ENCODE measurements at regions not wholly inside any gene's neighbourhood (a gene's known extent, or its start where the extent isn't known, plus 50 kb on each side); places are given as distances from the start of the nearest gene placed in this dataset.
"Not testable (repeated sequence)": the region's sequence is repeated elsewhere in the genome, so short reads cannot be mapped to it uniquely, and the experiment has no call there.

DNA sequence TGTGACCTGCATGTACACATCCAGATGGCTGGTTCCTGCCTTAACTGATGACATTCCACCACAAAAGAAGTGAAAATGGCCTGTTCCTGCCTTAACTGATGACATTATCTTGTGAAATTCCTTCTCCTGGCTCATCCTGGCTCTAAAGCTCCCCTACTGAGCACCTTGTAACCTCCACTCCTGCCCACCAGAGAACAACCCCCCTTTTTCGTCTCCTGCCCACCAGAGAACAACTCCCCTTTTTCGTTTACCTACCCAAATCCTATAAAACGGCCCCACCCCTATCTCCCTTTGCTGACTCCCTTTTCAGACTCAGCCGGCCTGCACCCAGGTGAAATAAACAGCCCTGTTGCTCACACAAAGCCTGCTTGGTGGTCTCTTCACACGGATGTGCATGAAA is 212.2 kb downstream of the KITLG start:
- not testable (repeated sequence) for DNase-seq (ENCODE audit: low read depth in 2 of 2)

DNA sequence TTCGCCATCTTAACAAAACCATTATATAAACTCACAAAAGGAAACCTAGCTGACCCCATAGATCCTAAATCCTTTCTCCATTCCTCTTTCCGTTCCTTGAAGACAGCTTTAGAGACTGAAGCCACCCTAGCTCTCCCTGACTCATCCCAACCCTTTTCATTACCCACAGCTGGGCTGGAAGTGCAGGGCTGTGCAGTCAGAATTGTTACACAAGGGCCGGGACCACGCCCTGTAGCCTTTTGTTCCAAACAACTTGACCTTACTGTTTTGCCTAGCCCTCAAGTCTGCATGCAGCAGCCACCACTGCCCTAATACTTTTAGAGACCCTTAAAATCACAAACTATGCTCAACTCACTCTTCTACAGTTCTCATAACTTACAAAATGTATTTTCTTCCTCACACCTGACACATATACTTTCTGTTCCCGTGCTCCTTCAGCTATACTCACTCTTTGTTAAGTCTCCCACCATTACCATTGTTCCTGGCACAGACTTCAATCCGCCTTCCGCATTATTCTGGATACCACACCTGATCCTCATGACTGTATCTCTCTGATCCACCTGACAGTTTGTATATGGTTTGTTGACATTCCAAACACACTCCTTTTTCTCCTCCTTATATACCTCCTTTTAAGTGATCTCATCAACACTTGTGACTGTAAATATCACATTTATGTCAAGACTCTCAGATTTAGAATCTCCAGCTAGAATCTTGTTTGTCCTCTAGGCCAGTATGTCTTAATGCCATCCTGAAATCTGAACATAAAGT is 208.7 kb downstream of the KITLG start:
- DNase-seq (ENCODE audit: low read depth in 2 of 2): no peak

DNA sequence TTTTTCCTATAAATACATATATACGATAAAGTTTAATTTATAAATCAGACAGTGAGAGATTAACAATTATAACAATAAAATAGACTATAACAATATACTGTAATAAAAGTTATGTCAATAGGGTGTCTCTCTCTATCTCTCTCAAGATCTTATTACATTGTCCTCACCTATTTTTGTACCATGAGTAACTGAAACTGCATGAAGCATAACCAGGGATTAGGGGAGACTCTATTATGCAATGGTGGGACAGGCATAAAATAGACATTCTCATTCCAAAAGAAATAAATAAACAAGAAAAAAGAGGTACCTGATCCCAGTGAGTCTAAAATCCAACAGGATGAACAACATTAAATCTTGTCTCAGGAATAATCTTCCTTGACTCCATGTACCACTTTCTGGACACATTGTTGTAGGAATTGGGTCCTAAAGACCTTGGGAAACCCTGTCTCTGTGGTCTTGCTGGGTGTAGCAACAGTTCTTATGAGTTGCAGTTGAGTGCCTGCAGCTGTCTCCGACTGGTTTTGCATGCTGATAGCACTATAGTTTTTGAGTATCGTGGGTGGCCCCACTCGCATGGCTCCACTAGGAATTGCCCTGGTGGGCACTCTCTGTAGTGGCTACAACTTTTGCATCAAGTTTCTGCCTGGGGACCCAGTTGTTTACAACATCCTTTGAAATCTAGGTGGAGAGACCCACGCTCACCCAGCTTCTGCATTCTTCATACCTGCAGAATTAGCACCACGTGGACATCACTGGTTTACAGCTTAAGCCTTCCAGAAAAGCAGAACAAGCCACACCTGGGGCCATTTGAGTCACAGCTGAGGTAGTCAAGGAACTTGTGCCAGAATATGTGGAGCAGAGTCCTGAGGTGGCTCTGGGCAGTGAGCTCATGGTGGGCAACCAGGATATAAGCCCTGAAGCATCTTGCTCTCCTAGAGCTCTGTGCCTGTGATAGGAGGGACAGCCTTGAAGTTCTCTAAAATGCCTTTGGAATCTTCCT is 204.7 kb downstream of the KITLG start:
- no peak for DNase-seq (ENCODE audit: low read depth in 2 of 2)

DNA sequence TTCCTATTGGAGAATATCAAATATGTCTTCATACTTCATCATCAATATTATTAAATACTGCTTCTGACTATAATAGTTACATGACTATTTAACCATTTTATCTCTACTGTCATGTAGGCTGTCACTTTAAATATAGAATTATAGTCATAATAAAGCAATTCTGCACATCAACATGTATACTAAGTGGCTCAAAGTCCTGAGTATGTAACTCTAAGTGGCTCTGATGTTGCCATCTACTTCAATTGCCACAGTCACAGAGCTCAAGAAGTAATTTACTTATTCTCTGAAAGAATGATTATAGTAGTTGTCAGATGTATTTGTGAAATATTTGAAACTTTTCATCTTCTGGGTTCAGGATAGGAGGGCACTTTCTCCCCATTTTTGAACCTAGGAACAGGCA is 202.3 kb downstream of the KITLG start:
- DNase-seq (ENCODE audit: low read depth in 2 of 2): no peak

DNA sequence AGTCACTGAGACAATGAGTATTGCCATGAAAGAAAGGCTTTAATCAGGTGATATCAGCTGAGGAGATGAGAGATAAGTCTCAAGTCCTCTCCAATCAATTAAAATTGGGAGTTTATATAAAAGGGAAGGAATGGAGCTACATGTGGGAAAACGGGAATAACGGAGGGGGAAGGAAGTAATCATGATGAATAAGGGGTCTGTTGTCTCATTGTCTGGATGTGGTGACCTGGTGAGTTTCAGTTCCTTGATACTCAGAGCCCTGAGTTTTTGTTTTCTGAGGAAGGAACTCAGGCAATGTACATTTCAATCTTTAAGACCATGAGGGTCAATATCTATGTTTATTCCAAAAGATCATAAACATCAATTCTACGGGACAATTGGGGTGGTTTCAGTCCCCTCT is 198.8 kb downstream of the KITLG start:
- no peak for DNase-seq (ENCODE audit: low read depth in 2 of 2)

DNA sequence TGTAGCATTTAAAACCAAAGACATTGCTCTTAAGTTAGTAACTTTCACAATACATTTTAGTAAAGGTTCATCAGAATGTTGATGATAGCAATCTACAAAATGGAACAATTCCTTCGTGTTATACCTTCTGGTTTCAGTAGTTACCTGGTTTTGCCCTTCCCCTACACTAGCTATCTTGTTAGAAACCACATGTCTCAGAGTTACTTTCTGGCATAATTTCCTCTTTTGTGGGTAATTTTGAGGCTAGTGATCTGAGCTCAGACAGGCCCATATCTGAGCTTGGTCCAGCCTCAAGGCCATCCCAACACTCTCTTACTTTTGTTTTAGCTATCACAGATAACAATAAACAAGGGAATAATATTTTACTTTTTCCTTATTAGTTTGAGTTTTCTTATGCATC is 196.9 kb downstream of the KITLG start:
- no peak for DNase-seq (ENCODE audit: low read depth in 2 of 2)

DNA sequence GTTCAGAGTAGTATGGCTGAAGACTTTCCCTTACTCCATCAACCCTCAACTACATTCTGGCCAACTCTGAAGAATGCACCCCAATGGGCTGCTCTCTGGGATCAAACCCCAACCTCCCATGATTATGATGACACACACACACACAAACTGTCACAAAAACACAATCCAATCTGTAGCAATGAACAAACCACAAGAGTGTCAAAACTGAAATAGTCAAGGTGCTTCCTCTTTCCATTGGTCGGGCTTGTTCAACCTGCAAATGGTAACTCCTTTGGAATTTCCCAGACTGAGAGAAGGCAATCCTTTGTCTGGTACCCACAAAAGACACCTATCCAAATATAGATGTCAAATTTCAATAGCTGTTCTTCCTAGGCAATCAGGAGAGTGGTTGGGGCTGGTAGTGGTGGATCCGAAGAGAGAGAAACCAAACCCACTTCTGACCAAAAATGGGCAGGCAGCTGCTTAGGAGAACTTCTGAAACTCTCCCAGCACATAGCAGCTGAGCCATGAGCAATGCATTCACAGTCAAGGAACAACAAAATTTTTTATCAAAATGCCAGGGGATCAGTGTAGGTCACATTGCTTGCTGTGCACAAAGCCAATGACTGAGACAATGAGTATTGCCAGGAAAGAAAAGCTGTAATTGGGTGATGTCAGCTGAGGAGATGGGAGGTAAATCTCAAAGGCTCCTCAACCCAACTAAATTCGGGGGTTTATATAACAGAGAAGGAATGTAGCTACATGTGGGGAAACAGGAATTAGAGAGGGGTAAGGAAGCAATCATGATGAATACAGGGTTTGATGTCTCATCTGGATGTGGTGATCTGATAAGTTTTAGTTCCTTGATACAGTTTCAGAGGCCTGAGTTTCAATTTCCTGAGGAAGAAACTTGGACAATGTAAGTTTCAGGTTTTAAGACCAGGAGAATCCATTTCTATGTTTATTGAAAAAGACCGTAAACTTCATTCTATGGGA is 191.4 kb downstream of the KITLG start:
- no peak for DNase-seq (ENCODE audit: low read depth in 2 of 2)

DNA sequence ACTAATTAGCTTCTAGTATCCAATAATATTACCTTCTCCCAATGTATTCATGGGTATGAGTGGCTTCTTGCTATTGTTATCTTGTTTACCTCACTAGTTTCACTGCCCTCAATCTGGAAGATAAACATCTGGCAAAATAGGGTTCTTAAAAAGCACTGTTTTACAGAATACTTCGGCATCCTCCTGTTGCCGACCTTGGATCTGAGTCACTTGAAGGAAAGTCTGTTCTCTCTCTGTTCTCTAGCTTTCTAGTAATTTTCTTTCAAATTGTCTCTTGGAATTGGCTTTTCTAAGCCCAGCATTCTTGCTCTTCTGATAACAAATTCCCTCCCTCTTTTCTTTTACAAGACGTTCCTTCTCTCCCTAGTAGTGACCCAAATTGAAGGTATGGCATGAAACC is 189.5 kb downstream of the KITLG start:
- no peak for DNase-seq (ENCODE audit: low read depth in 2 of 2)

DNA sequence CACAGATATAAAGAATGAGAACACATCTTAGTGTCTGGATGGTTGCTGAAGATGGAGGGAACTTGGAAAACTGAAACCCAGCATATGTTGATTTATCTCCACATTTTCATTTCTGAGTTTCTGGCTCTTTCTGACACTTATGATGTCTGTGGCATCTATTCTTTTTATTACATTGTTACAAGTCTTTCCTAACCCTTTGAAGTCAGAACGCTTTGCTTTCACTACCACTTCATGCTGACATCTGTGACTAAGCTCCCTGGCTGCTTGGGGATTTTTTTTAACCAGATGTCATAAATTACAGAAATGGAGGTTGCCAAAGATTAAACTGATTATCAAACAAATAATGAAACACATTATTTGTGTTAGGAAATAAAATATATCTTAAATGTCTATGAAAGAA is 188.7 kb downstream of the KITLG start:
- peak in 1 of 2 donors; percentile 50 for DNase-seq (ENCODE audit: low read depth in 2 of 2)

DNA sequence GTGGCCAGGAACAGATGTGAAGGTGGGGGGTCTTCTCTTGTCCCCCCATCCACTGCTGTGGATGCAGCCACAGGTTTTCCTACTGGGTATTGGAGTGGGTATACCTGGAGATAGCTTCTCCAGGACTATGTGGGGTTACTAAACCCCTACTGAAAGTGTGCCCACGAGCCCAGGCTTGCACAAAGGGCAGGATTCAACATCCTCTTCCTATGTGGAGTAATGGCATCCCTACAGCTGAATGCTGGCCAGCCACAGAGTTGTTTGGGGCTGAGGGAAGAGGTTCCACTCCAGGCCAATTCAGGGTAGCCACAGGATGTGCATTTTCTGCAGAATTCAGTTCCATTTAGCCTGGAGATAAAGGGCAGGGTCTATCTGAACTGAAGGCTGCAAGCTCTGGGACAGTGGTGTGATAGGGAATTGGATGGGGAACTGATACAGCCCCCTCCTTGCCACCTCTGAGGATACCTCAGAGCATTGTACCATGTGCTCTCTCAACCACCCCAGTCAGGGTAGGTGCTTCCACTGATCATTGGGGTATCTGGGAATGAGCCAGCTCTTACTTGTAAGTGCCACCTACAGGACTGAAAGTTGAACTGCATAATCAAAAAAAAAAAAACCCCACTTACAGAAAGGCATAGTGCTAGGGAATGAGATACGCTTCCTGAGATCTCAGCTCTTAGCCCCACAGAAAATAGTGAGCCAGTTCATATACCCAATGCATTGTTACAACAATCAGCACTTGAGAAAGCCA is 187.1 kb downstream of the KITLG start:
- peak; percentile 16 to 64 for DNase-seq (ENCODE audit: low read depth in 2 of 2)

DNA sequence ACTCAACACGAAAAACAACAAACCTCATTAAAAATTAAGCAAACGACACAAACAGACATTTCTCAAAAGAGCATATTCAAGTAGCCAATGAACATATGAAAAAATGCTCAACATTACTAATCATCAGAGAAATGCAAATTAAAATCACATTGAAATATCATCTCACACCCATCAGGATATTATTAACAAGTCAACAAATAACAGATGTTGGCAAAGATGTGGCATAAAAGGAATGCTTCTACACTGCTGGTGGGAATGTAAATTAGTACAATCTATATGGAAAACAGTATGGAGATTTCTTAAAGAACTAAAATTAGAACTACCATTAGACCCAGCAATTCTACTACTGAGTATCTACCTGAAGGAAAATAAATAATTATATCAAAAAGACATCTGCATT is 182.2 kb downstream of the KITLG start:
- DNase-seq (ENCODE audit: low read depth in 2 of 2): no peak

DNA sequence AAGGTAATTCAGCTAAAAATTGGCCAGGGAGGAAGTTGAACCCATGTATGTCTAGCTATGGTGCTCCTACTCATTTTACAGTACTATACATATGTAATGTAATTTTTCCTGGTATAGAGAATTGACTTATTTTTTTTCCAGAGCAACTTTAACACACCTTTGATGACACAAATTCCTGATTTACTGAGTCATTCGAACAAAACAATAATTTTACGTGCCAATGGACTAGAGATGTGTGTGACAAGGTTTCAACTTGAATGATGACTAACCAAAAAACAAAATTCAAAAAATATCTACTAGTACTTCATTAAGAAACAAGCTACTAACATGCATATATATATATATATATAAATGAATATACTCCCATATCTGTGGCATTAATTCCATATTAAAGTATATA is 180.5 kb downstream of the KITLG start:
- no peak for DNase-seq (ENCODE audit: low read depth in 2 of 2)

DNA sequence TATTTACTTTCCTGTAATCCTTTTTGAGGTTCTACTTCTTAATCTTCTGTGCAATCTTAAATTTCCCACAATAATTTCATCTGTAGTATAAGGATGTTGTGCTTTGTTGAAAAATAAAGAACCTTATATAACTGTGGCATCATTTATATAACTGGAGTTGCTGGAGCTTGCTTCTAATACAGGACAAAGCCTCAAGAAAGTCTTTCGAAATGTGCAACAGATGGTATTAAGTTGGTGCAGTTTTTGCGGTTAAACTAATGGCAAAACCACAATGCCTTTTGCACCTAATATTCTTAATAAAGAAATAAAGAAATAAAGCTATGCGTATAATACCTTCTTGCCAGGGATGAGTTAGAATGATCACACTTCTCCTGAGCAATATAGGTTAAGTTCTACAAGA is 180.0 kb downstream of the KITLG start:
- DNase-seq (ENCODE audit: low read depth in 2 of 2): no peak

DNA sequence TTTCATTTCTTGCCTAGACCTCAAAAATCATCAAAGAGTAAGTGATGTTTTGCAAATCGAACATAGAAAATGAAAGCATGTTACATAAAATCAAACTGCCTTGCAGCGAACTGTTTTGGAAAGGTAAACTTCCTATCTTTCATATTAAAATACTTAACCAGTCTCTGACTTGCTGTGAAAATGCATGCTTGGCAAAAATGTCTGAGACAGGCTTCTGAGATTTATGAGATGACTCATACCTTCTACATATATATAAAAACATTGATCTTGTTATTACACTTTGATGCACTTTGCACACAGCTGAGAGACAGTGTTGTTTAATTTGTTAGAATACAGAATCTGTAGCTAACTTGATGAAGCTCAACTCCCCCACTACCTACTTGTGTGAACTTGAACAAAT is 179.1 kb downstream of the KITLG start:
- peak in 1 of 2 donors; percentile 39 for DNase-seq (ENCODE audit: low read depth in 2 of 2)

DNA sequence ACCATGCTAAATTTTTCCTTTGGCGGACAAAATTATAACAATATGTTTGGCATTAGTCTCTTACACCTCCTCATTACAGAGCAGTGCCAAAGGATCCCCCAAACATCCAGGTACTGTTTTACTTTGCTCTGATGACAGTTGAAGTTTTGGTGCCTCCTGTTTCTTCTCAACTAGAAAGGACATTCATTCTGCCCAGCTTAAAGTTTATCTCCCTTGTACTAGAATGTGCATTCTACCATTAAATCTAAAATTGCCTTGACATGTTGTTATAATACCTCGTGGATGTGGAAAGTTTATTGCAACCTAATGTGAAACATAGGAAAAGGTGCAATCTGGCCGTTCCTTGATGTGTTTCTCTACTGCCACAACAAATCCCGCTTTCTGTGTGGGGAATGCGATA is 173.4 kb downstream of the KITLG start:
- no peak for DNase-seq (ENCODE audit: low read depth in 2 of 2)

DNA sequence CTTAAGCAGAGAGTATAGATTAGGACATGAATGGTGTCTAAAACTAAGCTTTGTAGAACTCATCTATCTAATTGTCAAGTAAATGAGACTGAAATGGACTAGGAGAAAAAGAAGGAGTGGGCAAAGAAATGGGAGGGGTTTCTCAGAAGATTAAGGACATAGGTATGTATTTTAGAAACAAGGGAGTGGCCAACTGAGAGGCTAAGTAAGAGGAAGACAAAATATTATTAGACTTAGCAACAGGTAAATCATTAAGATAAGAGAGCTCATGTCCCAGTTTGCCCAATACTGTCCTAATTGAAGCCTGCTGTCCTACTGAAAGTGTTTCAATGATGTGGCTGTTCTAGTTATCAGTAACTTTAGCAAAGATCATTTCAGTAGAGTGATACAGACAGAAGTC is 171.4 kb downstream of the KITLG start:
- no peak for DNase-seq (ENCODE audit: low read depth in 2 of 2)

DNA sequence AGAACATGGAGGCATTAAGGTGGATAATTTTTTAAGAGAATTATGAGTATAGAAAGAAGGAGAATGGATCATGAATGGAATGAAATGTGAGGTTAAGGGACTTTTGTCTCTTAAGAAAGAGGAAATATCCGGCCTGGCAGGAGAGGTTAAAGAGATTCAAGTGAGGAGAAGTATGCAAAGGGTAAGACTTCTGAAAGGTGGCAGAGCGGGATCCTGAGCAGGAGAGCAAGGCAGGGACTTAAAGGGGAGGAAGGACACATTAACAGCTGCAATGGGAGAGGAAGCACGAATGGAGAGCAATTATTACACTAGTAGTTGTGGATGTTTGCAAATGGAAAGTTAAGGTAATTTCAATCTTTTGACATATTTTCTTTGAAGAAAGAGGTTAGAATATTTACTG is 171.0 kb downstream of the KITLG start:
- no peak for DNase-seq (ENCODE audit: low read depth in 2 of 2)

DNA sequence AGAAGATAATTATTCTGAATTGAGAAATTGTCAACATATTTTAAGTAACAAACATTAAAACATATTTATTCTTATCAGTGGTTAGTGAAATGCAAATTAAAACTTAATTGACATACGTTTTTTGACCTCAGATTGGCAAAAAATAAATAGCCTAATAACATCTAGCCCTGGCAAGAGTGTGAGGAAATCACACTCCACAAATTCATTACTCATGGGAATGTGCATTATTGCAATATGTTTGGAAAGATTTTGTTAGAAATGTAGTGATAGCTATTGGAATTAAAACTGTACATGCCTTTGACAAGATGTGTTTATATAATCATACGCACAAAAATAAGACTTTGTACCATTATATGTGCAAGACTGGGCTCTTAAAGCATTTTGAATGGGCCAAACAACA is 168.6 kb downstream of the KITLG start:
- no peak for DNase-seq (ENCODE audit: low read depth in 2 of 2)

DNA sequence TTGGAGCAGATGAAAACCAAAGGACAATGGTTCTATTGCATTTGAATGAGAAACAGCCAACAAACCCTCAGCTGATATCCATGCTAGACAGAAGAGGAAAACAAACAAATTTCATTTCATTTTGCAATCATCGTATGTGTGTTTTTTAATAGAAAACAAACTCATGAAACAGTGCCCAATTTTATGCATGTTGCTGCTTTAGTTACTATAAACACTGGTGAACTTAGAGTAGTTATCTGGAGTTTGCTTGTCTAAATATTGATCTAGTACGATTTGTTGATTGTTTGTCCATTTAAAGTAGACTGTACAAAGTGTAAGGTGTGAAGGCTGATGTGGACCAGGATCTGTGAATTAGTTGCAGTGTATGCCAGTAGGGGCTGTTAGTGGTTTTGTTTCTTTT is 166.6 kb downstream of the KITLG start:
- no peak for DNase-seq (ENCODE audit: low read depth in 2 of 2)

DNA sequence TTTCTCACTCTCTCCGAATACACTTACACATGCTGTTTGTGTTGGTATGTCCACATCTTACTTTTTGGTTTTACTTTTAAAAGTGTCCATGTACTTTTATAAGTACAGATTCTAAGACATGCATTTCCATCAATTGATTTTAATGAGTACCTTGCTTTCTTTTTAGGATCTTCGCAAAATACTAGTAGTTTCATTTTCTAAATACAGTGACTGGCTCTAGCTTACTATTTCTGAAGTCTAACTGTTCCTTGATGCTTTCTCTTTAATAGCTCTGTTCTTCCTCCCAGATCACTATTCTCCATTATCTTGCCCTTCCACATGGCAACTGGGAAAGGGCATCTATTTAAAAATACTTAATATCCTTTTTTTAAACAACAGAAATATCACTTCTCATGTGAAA is 164.1 kb downstream of the KITLG start:
- no peak for DNase-seq (ENCODE audit: low read depth in 2 of 2)

DNA sequence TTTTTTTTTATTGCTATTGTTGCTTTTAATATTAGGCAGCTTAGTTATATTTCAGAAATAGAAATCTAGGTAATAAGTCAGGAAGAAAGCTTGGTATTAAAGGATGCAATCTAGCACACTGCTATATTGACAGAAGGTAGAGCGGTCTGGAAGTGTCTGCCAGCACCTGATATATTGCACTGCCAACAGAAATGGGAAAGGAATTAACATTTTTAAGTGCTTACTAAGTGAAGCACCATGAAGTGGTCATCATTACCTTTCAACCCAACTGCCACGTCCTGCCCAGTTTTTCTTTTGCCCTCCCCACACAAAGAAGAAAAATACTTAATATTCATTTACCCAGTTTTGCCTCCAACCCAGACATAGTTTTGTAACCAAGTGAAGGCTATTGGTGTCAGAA is 163.5 kb downstream of the KITLG start:
- DNase-seq (ENCODE audit: low read depth in 2 of 2): no peak
